Activated CD8-positive, alpha-beta T cell treated with anti-CD3 and anti-CD28 coated beads for 36 hours (primary cell): ENCODE measurements at regions not wholly inside any gene's neighbourhood (a gene's known extent, or its start where the extent isn't known, plus 50 kb on each side); places are given as distances from the start of the nearest gene placed in this dataset.

Source experiments
- ATAC-seq: fragments of 200-7000 bp; cut with Tn5 transposase; one replicate; pipeline ENCODE4 v1.10.0; 2021; ENCODE audit warnings: mild to moderate bottlenecking, moderate library complexity
- CTCF ChIA-PET: fragments of 350-600 bp; sonication (Branson Sonifier 250); formaldehyde crosslinking; loops from one replicate; lab custom pipeline; 2021; ENCODE audit warnings: antibody characterized with exemption; lab: Charles Lee
- POLR2A ChIA-PET: fragments of 350-600 bp; sonication (Branson Sonifier 250); formaldehyde crosslinking; loops from one replicate; lab custom pipeline; 2021; ENCODE audit warnings: antibody characterized with exemption; lab: Charles Lee
- DNase-seq: peaks from one replicate; pipeline ENCODE4 v3.0.0-alpha.2; 2020
- H3K27ac Mint-ChIP-seq: one replicate; pipeline ENCODE4 v1.8.0; 2021; ENCODE audit warnings: mild to moderate bottlenecking, mixed read lengths
- H3K27me3 Mint-ChIP-seq: one replicate; pipeline ENCODE4 v1.8.0; 2021; ENCODE audit warnings: mixed read lengths
- H3K36me3 Mint-ChIP-seq: one replicate; pipeline ENCODE4 v1.8.0; 2021; ENCODE audit warnings: low read depth, mixed read lengths
- H3K4me1 Mint-ChIP-seq: one replicate; pipeline ENCODE4 v1.8.0; 2021; ENCODE audit warnings: low read depth, mixed read lengths
- H3K4me3 Mint-ChIP-seq: one replicate; pipeline ENCODE4 v1.8.0; 2021; ENCODE audit warnings: mild to moderate bottlenecking, moderate library complexity, mixed read lengths
- H3K9me3 Mint-ChIP-seq: one replicate; pipeline ENCODE4 v1.8.0; 2021; ENCODE audit warnings: mixed read lengths
- intact Hi-C: fragments of 100-400 bp; cut with micrococcal nuclease; formaldehyde crosslinking; loops from one replicate; pipeline ENCODE4 v1.10.0; 2022
- TF ChIP-seq, protein P1 (sequence below): fragments of 200-600 bp; IDR thresholded peaks from one replicate; pipeline ENCODE4 v1.8.0; 2022; ENCODE audit warnings: antibody characterized with exemption, mild to moderate bottlenecking

DNA sequence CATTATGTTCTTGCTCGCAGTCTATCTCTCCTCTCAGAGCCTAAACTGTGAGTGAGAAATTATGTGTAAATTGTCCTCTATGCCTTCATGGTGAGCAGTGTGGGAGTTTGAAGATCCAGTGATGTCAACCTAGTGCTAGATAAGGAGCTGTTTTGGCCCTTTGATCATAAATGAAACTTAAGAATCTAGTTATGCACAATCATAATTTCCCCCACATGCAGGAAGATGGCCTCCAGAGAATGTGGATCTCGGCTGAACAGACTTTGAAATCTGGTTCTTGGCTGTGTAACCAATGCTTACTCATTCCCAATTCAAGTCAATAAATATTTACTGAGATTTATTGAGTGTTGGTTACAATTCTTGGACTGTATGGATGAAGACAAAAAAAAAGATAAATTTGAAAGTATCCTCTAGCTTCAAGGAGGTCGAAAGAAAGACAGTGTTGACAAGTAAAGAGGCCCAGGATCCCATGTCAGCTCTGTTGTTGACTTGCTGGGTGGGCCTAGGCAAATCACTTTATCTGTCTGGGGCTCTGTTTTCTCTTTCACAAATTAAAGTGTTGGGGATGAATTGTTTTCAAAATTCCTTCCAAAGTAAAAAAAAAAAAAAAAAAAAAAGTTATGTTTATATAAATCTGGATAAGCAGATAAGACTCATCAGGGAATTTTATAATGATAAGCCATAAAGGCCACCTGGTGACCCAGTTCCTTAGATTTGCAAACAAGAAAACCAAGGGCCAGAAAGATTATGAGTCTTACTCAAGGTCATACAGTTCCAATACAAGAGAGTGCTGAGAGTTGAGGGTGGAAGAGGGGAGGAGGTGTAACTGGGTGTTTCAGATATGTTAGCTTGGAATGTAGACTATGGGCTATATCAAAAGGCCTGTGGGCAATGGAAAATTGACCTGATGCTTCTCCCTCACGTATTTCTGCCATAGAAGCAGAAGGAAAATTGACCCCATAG lies 969.9 kb downstream of the KCNMA1 start:
- no peak for DNase-seq
- intact Hi-C loops = no loop called here
- no peaks in the 10 kb centered on the region for H3K27me3 Mint-ChIP-seq
- POLR2A ChIA-PET = no interaction called here
- no peak for ATAC-seq
- CTCF ChIA-PET = no interaction called here
- no peak overlapping the region for H3K27ac Mint-ChIP-seq
- H3K9me3 Mint-ChIP-seq = peaks cover 3% of the 10 kb centered on the region
- no peak overlapping the region for H3K4me3 Mint-ChIP-seq
- TF ChIP-seq, protein P1, sequence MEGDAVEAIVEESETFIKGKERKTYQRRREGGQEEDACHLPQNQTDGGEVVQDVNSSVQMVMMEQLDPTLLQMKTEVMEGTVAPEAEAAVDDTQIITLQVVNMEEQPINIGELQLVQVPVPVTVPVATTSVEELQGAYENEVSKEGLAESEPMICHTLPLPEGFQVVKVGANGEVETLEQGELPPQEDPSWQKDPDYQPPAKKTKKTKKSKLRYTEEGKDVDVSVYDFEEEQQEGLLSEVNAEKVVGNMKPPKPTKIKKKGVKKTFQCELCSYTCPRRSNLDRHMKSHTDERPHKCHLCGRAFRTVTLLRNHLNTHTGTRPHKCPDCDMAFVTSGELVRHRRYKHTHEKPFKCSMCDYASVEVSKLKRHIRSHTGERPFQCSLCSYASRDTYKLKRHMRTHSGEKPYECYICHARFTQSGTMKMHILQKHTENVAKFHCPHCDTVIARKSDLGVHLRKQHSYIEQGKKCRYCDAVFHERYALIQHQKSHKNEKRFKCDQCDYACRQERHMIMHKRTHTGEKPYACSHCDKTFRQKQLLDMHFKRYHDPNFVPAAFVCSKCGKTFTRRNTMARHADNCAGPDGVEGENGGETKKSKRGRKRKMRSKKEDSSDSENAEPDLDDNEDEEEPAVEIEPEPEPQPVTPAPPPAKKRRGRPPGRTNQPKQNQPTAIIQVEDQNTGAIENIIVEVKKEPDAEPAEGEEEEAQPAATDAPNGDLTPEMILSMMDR = no peak
- H3K4me1 Mint-ChIP-seq = no peaks in the 10 kb centered on the region
- H3K36me3 Mint-ChIP-seq = no peaks in the 10 kb centered on the region

DNA sequence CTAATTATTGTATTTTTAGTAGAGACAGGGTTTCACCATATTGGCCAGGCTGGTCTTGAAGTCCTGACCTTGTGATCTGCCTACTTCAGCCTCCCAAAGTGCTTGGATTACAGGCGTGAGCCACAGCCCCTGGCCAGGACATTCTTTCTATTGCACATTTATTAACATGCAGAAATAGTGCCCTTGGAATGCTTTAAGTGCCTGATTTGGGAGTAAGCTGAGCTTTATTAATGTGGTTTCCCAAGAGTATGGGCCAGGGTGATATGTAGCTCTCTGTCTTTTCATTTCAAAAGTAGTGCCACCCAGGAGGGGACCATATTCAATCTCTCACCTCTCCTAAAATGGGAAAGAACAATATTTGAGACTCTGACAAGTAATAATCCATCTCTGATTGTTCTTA lies 970.7 kb downstream of the KCNMA1 start:
- Mint-ChIP-seq H3K27ac (no peak overlapping the region), H3K4me3 (no peak overlapping the region), H3K9me3 (peaks cover 3% of the 10 kb centered on the region), H3K4me1 (no peaks in the 10 kb centered on the region), H3K36me3 (no peaks in the 10 kb centered on the region), H3K27me3 (no peaks in the 10 kb centered on the region)
- ChIA-PET POLR2A (no interaction called here), CTCF (no interaction called here)
- intact Hi-C loops = no loop called here
- no peak for DNase-seq
- ATAC-seq = no peak
- TF ChIP-seq, protein P1 = no peak

DNA sequence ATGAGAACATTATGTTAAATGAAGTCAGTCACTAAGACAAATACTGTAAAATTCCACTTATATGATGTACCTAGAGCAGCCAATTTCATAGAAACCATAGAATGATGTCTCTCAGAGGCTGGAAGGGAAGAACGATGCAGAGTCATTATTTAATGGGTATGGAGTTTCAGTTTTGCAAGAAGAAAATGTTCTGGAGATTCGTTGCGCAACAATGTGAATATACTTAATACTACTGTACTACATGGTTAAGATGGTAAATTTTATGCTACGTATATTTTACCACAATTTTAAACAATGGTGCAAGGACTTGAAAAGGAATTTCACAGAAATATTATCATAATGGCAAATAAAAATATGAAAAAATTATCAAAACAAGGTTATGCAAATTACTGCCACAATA lies 972.6 kb downstream of the KCNMA1 start:
- Mint-ChIP-seq H3K27me3 (no peaks in the 10 kb centered on the region), H3K27ac (no peak overlapping the region), H3K9me3 (peaks cover 3% of the 10 kb centered on the region), H3K36me3 (no peaks in the 10 kb centered on the region), H3K4me3 (no peak overlapping the region), H3K4me1 (no peaks in the 10 kb centered on the region)
- ATAC-seq = no peak
- ChIA-PET POLR2A (no interaction called here), CTCF (no interaction called here)
- no peak for DNase-seq
- intact Hi-C loops = no loop called here
- TF ChIP-seq, protein P1 = no peak

DNA sequence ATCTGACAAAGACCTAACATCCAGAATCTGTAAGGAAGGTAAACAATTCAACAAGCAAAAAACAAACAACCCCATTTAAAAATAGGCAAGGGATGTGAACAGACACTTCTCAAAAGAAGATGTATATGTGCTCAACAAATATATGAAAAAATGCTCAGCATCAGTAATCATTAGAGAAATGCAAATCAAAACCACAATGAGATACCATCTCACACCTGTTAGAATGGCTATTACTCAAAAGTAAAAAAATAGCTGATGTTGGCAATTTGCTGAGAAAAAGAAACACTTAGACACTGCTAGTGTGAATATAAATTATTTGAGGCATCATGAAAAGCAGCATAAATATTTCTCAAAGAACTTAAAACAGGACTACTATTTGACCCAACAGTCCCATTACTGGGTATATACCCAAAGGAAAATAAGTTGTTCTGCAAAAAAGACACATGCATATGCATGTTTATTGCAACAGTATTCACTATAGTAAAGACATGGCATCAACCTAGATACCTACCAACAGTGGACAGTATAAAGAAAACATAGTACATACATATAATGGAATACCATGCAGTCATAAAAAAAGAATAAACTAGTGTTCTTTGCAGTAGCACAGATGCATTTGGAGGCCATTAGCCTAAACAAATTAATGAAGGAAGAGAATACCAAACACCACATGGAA lies 980.1 kb downstream of the KCNMA1 start:
- H3K36me3 Mint-ChIP-seq = no peaks in the 10 kb centered on the region
- H3K4me3 Mint-ChIP-seq = no peak overlapping the region
- H3K27ac Mint-ChIP-seq = no peak overlapping the region
- ChIA-PET CTCF (no interaction called here), POLR2A (no interaction called here)
- H3K4me1 Mint-ChIP-seq = no peaks in the 10 kb centered on the region
- H3K9me3 Mint-ChIP-seq = no peaks in the 10 kb centered on the region
- ATAC-seq = no peak
- TF ChIP-seq, protein P1 = no peak
- H3K27me3 Mint-ChIP-seq = peaks cover 3% of the 10 kb centered on the region
- intact Hi-C loops = no loop called here
- DNase-seq = no peak

DNA sequence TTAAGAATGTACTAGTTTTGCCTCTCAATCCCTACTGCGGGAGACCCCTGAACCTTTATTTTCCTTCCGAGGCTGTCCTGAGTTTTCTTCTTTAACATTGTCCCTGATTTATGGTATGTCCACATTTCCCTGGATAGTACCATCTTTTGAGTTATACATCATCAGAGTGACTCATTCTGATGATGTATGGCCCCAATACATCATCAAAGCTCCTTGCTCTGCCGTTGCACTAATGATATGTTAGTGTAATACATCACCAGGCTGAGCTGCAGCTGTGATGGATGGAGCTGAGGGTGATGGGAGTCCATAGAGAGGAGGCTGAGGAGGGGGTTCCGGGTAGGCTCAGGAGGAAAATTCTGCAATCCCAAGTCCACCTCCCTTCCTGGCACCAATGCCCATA lies 986.5 kb downstream of the KCNMA1 start:
- DNase-seq (no peak), ATAC-seq (no peak)
- intact Hi-C loops = no loop called here
- Mint-ChIP-seq H3K4me3 (no peak overlapping the region), H3K27ac (no peak overlapping the region), H3K4me1 (no peaks in the 10 kb centered on the region), H3K9me3 (no peaks in the 10 kb centered on the region), H3K27me3 (peaks cover 3% of the 10 kb centered on the region), H3K36me3 (no peaks in the 10 kb centered on the region)
- POLR2A ChIA-PET = no interaction called here
- TF ChIP-seq, protein P1 = no peak
- CTCF ChIA-PET = no interaction called here
